DOHH2 (cell line): ENCODE measurements at regions not wholly inside any gene's neighbourhood (a gene's known extent, or its start where the extent isn't known, plus 50 kb on each side); places are given as distances from the start of the nearest gene placed in this dataset.

Source experiments
- H3F3A ChIP-seq: fragments of 200-600 bp; sonication (generic), shearing (Covaris generic); 2 replicates; pipeline ENCODE4 v1.6.0; 2016; ENCODE audit warnings: antibody characterized with exemption, mild to moderate bottlenecking; ENCODE audit not compliant: control insufficient read depth, insufficient read depth
- H3K27ac ChIP-seq: fragments of 200-600 bp; sonication (generic); 2 replicates; pipeline ENCODE4 v1.5.1; 2014; ENCODE audit warnings: low read depth, mild to moderate bottlenecking, low read length, moderate library complexity
- H3K27me3 ChIP-seq: fragments of 200-600 bp; sonication (generic); 2 replicates; pipeline ENCODE4 v1.6.1; 2014; ENCODE audit warnings: mild to moderate bottlenecking, low read length, mixed read lengths; ENCODE audit not compliant: control insufficient read depth
- H3K36me3 ChIP-seq: fragments of 200-600 bp; sonication (generic); 2 replicates; pipeline ENCODE4 v1.6.1; 2014; ENCODE audit warnings: mild to moderate bottlenecking, low read length, moderate library complexity, mixed read lengths; ENCODE audit not compliant: control insufficient read depth
- H3K4me1 ChIP-seq: fragments of 200-600 bp; sonication (generic); 2 replicates; pipeline ENCODE4 v1.6.1; 2014; ENCODE audit warnings: mild to moderate bottlenecking, low read length, mixed read lengths; ENCODE audit not compliant: control insufficient read depth
- H3K4me2 ChIP-seq: fragments of 200-600 bp; sonication (generic); 2 replicates; pipeline ENCODE4 v1.6.0; 2014; ENCODE audit warnings: mild to moderate bottlenecking, low read length, moderate library complexity
- H3K4me3 ChIP-seq: fragments of 200-600 bp; sonication (generic); 2 replicates; pipeline ENCODE4 v1.5.1; 2014; ENCODE audit warnings: mild to moderate bottlenecking, low read length, mixed read lengths
- H3K79me2 ChIP-seq: fragments of 200-600 bp; sonication (generic); 2 replicates; pipeline ENCODE4 v1.6.1; 2014; ENCODE audit warnings: mild to moderate bottlenecking, low read length, mixed read lengths; ENCODE audit not compliant: control insufficient read depth
- H3K9me2 ChIP-seq: fragments of 200-600 bp; sonication (generic); replicated peaks from 2 replicates; pipeline ENCODE4 v1.6.1; 2014; ENCODE audit warnings: mild to moderate bottlenecking, low read length, mixed read lengths; ENCODE audit not compliant: control insufficient read depth
- H3K9me3 ChIP-seq: fragments of 200-600 bp; sonication (generic); 2 replicates; pipeline ENCODE4 v1.6.1; 2014; ENCODE audit warnings: antibody characterized with exemption, low read length, mixed read lengths; ENCODE audit not compliant: control insufficient read depth, insufficient read depth
- H4K20me1 ChIP-seq: fragments of 200-600 bp; sonication (generic); 2 replicates; pipeline ENCODE4 v1.6.0; 2014; ENCODE audit warnings: low read depth, mild to moderate bottlenecking, antibody characterized with exemption, low read length, moderate library complexity; ENCODE audit not compliant: control insufficient read depth, insufficient read depth
- EZH2phosphoT487 ChIP-seq: fragments of 200-600 bp; sonication (generic); IDR thresholded peaks from 2 replicates; pipeline ENCODE4 v1.6.1; 2017; ENCODE audit warnings: borderline replicate concordance, mild to moderate bottlenecking, antibody characterized with exemption, low read length, moderate library complexity, mixed read lengths
- TF ChIP-seq, protein P1 (sequence below): fragments of 200-600 bp; sonication (generic); IDR thresholded peaks from one replicate; pipeline ENCODE4 v1.5.1; 2014; ENCODE audit warnings: antibody characterized with exemption, mild to moderate bottlenecking, low read depth, low read length; ENCODE audit not compliant: poor library complexity, severe bottlenecking

DNA sequence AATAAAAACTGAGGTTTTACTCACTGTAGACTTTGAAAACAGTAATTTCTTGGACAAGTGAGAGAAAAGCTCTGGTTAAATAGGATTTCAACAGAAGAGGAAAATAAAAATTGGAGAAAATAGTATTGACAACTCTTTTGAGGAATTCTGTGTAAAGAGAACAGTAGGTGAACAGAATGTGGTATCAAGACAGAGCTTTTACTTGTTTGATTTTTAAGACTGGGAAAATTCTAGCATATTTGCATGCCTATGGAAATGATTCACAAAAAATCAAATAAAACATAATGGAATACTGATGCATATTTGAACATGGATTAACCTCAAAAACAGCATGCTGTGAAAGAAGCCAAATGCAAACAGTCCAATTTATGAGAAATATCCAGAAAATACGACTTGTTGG is 504.6 kb downstream of the KCTD8 start:
- H3K27ac ChIP-seq = no peak overlapping the region
- TF ChIP-seq, protein P1, sequence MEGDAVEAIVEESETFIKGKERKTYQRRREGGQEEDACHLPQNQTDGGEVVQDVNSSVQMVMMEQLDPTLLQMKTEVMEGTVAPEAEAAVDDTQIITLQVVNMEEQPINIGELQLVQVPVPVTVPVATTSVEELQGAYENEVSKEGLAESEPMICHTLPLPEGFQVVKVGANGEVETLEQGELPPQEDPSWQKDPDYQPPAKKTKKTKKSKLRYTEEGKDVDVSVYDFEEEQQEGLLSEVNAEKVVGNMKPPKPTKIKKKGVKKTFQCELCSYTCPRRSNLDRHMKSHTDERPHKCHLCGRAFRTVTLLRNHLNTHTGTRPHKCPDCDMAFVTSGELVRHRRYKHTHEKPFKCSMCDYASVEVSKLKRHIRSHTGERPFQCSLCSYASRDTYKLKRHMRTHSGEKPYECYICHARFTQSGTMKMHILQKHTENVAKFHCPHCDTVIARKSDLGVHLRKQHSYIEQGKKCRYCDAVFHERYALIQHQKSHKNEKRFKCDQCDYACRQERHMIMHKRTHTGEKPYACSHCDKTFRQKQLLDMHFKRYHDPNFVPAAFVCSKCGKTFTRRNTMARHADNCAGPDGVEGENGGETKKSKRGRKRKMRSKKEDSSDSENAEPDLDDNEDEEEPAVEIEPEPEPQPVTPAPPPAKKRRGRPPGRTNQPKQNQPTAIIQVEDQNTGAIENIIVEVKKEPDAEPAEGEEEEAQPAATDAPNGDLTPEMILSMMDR = no peak
- no peak for TF ChIP-seq EZH2phosphoT487

DNA sequence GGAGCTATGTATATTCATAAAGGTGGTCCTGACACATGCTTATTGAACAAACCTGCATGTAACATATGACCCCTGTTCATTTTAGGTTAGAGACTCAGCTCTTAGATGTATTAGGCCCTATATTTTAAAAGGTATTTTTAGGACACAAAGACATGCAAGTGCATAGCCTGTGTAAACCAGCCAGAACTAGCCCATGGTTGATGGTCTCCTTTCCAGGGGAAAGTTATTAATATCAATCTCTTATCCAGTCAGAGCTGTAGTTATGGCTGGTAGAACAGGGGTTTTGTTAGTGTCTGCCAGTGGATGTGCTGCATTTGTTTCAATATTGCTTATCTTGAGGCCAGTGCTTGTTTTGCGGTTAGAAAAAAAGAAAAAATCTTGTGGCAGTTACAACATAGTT is 488.6 kb downstream of the KCTD8 start:
- Histone ChIP-seq H3K4me2 (no peak overlapping the region), H3K4me3 (no peak overlapping the region), H3K4me1 (no peaks in the 10 kb centered on the region), H3K27ac (no peak overlapping the region), H3F3A (no peaks in the 10 kb centered on the region), H3K79me2 (no peaks in the 10 kb centered on the region), H3K9me2 (no peaks in the 10 kb centered on the region), H4K20me1 (no peaks in the 10 kb centered on the region), H3K9me3 (no peaks in the 10 kb centered on the region), H3K36me3 (no peaks in the 10 kb centered on the region), H3K27me3 (no peaks in the 10 kb centered on the region)
- TF ChIP-seq, protein P1 = no peak
- no peak for TF ChIP-seq EZH2phosphoT487

More for the DNA sequence above, 504.6 kb downstream of the KCTD8 start:
- Histone ChIP-seq H4K20me1 (no peaks in the 10 kb centered on the region), H3K79me2 (no peaks in the 10 kb centered on the region), H3K4me3 (no peak overlapping the region), H3K4me2 (no peak overlapping the region), H3K4me1 (no peaks in the 10 kb centered on the region), H3K36me3 (no peaks in the 10 kb centered on the region), H3F3A (no peaks in the 10 kb centered on the region), H3K27me3 (no peaks in the 10 kb centered on the region), H3K9me2 (no peaks in the 10 kb centered on the region), H3K9me3 (no peaks in the 10 kb centered on the region)

DNA sequence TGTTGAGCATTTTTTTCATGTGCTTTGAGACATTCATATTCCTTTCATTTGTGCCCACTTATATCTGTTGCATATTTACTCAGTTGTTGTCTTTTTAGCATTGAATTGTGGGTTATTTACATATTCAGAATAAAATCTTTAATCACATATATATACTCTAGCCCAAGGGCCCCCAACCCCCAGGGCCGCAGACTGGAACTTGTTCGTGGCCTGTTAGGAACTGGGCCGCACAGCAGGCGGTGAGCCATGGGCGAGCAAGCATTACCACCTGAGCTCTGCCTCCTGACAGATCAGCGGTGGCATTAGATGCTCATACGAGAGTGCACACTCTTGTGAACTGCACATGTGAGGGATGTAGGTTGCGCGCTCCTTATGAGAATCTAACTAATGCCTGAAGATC is 480.6 kb downstream of the KCTD8 start:
- Histone ChIP-seq H3K27ac (no peak overlapping the region), H3K9me2 (no peaks in the 10 kb centered on the region), H3K27me3 (no peaks in the 10 kb centered on the region), H3K4me3 (no peak overlapping the region), H3K36me3 (no peaks in the 10 kb centered on the region), H4K20me1 (no peaks in the 10 kb centered on the region), H3K9me3 (no peaks in the 10 kb centered on the region), H3F3A (no peaks in the 10 kb centered on the region), H3K4me1 (no peaks in the 10 kb centered on the region), H3K79me2 (no peaks in the 10 kb centered on the region), H3K4me2 (no peak overlapping the region)
- TF ChIP-seq EZH2phosphoT487 = no peak
- TF ChIP-seq, protein P1 = no peak

DNA sequence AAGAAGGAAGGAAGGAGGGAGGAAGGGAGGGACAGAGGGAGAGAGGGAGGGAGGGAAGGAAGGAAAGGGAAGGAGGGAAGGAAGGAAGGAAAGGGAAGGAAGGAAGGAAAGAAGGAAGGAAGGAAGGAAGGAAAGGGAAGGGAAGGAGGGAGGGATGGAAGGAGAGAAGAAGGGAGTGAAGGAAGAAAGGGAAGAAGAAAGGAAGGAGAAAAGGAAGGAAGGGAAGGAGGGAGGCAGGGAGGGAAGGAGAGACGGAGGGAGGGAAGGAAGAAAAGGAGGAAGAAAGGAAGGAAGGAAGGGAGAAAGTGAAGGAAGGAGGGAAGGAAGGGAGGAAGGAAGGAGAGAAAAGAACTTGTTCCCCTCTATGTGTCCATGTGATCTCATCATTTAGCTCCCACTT is 465.0 kb downstream of the KCTD8 start:
- no peaks in the 10 kb centered on the region for H3K27me3 ChIP-seq
- H3K79me2 ChIP-seq = no peaks in the 10 kb centered on the region
- no peaks in the 10 kb centered on the region for H4K20me1 ChIP-seq
- no peaks in the 10 kb centered on the region for H3F3A ChIP-seq
- no peaks in the 10 kb centered on the region for H3K9me3 ChIP-seq
- H3K27ac ChIP-seq = no peak overlapping the region
- H3K4me3 ChIP-seq = no peak overlapping the region
- no peaks in the 10 kb centered on the region for H3K9me2 ChIP-seq
- no peak overlapping the region for H3K4me2 ChIP-seq
- H3K4me1 ChIP-seq = no peaks in the 10 kb centered on the region
- H3K36me3 ChIP-seq = no peaks in the 10 kb centered on the region
- TF ChIP-seq EZH2phosphoT487 = no peak
- TF ChIP-seq, protein P1 = no peak
